ENCODE measurements at regions not wholly inside any gene's neighbourhood (a gene's known extent, or its start where the extent isn't known, plus 50 kb on each side); places are given as distances from the start of the nearest gene placed in this dataset.

- no peak for TF ChIP-seq CTCF (IDR thresholded peaks at IDR 0.05)
- TF ChIP-seq HMGXB4 (CRISPR knock-in tag; IDR thresholded peaks at IDR 0.05; ENCODE audit: borderline replicate concordance) = no peak
- TF ChIP-seq MAX (IDR thresholded peaks at IDR 0.05) = no peak
- TF ChIP-seq CHD4 (IDR thresholded peaks at IDR 0.05; ENCODE audit: borderline replicate concordance) = no peak
- no peak for TF ChIP-seq PHF8 (IDR thresholded peaks at IDR 0.05; ENCODE audit: borderline replicate concordance, low read depth)
- TF ChIP-seq POLR2A (IDR thresholded peaks at IDR 0.05; ENCODE audit: low read length) = no peak
These were observed 241.8 kb upstream of the SLC24A2 start for GRCh38 chr9:20030671-20031070.
